Activated naive CD4-positive, alpha-beta T cell treated with anti-CD3 and anti-CD28 coated beads, Interleukin-2, amount 10 ng/mL, durations not matched to agents 7 days and 5 days (primary cell): ENCODE measurements at regions not wholly inside any gene's neighbourhood (a gene's known extent, or its start where the extent isn't known, plus 50 kb on each side); places are given as distances from the start of the nearest gene placed in this dataset.
"Not testable (repeated sequence)": the region's sequence is repeated elsewhere in the genome, so short reads cannot be mapped to it uniquely, and the experiment has no call there.

Experiments
- CTCF ChIA-PET: fragments of 350-600 bp; sonication (Branson Sonifier 250); formaldehyde crosslinking; loops from one replicate; lab custom pipeline; 2021; ENCODE audit warnings: antibody characterized with exemption; lab: Charles Lee
- DNase-seq: peaks from one replicate; pipeline ENCODE4 v3.0.0-alpha.2; 2020
- H3K27ac Mint-ChIP-seq: one replicate; pipeline ENCODE4 v1.8.0; 2021; ENCODE audit warnings: mild to moderate bottlenecking, moderate library complexity, mixed read lengths
- H3K27me3 Mint-ChIP-seq: one replicate; pipeline ENCODE4 v1.8.0; 2021; ENCODE audit warnings: mild to moderate bottlenecking, mixed read lengths
- H3K36me3 Mint-ChIP-seq: one replicate; pipeline ENCODE4 v1.8.0; 2021; ENCODE audit warnings: mixed read lengths
- H3K4me1 Mint-ChIP-seq: one replicate; pipeline ENCODE4 v1.8.0; 2021; ENCODE audit warnings: mixed read lengths
- H3K4me3 Mint-ChIP-seq: one replicate; pipeline ENCODE4 v1.8.0; 2021; ENCODE audit warnings: mild to moderate bottlenecking, moderate library complexity, mixed read lengths
- H3K9me3 Mint-ChIP-seq: one replicate; pipeline ENCODE4 v1.8.0; 2021; ENCODE audit warnings: mixed read lengths

DNA sequence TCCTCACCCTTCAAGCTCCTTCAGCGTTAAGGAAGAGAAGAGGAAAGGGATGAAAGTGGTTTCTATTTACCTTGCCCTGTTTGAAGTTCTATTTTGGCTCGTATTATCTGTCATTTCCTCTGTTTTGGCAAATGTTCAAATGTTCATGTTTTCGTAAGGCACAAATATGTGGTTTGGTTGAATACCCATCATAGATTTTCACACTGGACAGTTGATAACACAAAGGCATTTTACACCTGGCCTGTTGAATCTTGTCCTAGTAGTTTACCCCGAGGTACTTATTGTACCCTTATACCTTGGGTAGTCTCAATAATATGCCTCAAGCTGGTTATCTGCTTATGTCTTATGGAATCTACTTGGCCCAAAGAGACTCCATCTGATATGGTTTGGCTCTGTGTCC is 706.9 kb downstream of the METTL15 start:
- H3K36me3 Mint-ChIP-seq, result no peaks in the 10 kb centered on the region
- H3K27me3 Mint-ChIP-seq, result no peaks in the 10 kb centered on the region
- no peak overlapping the region for H3K4me3 Mint-ChIP-seq
- no peaks in the 10 kb centered on the region for H3K4me1 Mint-ChIP-seq
- no peak for DNase-seq
- CTCF ChIA-PET, result no interaction called here
- H3K27ac Mint-ChIP-seq, result no peak overlapping the region
- H3K9me3 Mint-ChIP-seq, result peaks cover 9% of the 10 kb centered on the region

- no peak overlapping the region for H3K4me3 Mint-ChIP-seq
- H3K9me3 Mint-ChIP-seq, result peaks cover 7% of the 10 kb centered on the region
- no peaks in the 10 kb centered on the region for H3K27me3 Mint-ChIP-seq
- H3K36me3 Mint-ChIP-seq, result no peaks in the 10 kb centered on the region
- no peaks in the 10 kb centered on the region for H3K4me1 Mint-ChIP-seq
- H3K27ac Mint-ChIP-seq, result no peak overlapping the region
- DNase-seq, result no peak
- CTCF ChIA-PET, result no interaction called here
Observed at GRCh38 chr11:28808771-28809170, 700.6 kb downstream of the METTL15 start.

DNA sequence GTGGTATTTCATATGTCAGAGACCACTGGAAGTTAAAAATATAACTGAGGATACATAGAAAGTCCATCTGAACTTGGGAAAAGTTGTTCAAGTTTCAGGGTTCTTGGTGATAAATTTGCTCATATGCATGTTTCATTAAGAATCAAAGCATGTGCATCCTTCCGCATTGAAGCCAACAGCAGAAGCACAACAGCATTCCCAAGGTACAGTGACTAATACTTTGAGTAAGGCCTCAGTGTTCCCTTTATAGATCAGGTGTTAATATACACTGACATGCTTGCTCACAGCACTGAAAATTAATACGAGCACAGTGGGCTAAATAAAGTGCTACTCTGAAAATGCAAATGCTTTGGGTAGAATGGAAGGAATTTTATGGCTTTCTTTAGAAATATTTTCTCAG is 691.1 kb downstream of the METTL15 start:
- H3K27me3 Mint-ChIP-seq, result no peaks in the 10 kb centered on the region
- no peaks in the 10 kb centered on the region for H3K4me1 Mint-ChIP-seq
- no peak for DNase-seq
- H3K36me3 Mint-ChIP-seq, result no peaks in the 10 kb centered on the region
- H3K9me3 Mint-ChIP-seq, result peaks cover 13% of the 10 kb centered on the region
- H3K27ac Mint-ChIP-seq, result no peak overlapping the region
- H3K4me3 Mint-ChIP-seq, result no peak overlapping the region
- CTCF ChIA-PET, result no interaction called here

DNA sequence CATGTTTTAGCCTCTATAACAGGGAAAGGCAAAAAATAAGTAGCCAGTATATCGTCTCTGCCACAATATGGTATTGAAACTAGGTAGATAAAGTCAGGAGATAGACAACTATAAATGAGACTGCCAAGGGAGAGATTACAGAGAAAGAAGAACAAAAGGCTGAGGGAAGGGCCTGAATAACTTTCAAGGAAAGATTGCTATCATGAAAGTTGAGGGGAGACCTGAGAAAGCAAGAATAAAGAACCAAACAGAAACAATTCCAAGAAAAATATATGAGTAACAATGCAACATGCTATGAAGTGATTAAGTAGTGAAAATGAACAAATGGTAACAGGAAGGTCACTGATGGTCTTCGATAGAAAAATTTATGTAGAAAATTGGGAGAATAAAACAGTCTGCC is 690.1 kb downstream of the METTL15 start:
- peaks cover 13% of the 10 kb centered on the region for H3K9me3 Mint-ChIP-seq
- CTCF ChIA-PET, result no interaction called here
- no peaks in the 10 kb centered on the region for H3K27me3 Mint-ChIP-seq
- H3K27ac Mint-ChIP-seq, result no peak overlapping the region
- H3K4me1 Mint-ChIP-seq, result no peaks in the 10 kb centered on the region
- no peaks in the 10 kb centered on the region for H3K36me3 Mint-ChIP-seq
- no peak overlapping the region for H3K4me3 Mint-ChIP-seq
- no peak for DNase-seq

DNA sequence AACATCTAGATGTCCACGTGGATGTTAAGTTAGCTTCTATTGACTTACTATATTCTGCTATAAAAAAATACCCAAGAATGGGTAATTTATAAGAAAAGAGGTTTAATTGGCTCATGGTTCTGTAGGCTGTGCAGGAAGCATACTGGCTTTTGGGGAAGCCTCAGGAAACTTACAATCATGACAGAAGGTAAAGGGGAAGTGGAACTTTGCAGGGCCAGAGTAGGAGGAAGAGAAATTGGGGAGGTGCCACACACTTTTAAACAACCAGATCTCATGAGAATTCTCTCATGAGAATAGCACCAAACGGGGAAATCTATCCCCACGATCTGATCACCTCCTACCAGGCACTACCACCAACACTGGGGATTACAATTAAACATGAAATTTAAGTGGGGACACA is 689.3 kb downstream of the METTL15 start:
- DNase-seq, result no peak
- Mint-ChIP-seq H3K27me3 (no peaks in the 10 kb centered on the region), H3K4me3 (no peak overlapping the region), H3K9me3 (peaks cover 10% of the 10 kb centered on the region), H3K36me3 (no peaks in the 10 kb centered on the region), H3K4me1 (no peaks in the 10 kb centered on the region), H3K27ac (no peak overlapping the region)
- CTCF ChIA-PET, result no interaction called here

DNA sequence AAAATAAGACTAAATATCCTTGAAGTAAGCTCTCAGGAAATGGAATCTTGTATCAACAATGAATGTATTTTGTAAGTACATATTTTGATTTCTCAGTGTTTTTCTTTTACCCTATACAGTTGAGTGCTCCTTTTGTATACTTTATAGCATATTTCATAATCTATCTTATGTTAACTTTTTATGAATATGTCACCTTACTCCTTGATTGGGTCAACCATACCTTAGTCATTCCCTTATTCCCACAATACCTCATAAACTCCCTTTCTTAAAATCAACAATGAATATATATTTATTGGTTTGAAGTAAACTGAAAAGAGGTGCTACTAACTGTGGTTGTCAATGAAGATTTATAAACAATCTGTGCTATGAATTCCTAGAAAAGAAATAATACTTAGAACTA is 686.2 kb downstream of the METTL15 start:
- Mint-ChIP-seq H3K4me1 (no peaks in the 10 kb centered on the region), H3K27me3 (no peaks in the 10 kb centered on the region), H3K9me3 (peaks cover 26% of the 10 kb centered on the region), H3K27ac (no peak overlapping the region), H3K36me3 (no peaks in the 10 kb centered on the region), H3K4me3 (no peak overlapping the region)
- no peak for DNase-seq
- CTCF ChIA-PET, result no interaction called here

DNA sequence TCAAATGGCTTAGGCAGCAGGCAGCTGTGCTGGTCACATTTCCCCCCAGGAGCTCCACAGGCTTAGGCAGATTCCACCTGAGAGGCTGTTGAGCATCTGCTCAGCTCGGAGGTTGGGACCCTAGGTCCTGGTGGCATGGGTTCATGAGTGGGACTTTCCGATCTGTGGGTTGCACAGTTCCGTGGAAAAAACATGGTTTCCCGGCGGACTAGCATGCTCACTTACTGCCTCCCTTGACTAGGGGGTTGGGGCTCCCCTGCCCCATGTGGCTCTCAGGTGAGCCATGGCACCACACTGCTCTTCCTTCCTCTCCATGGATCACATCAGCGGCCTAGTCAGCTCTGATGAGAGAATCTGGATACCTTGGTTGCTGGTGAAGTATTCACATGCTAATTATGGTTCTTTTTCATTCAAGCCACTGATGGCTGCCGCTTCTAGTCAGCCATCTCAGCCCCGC is 685.1 kb downstream of the METTL15 start:
- CTCF ChIA-PET, result no interaction called here
- Mint-ChIP-seq H3K27ac (no peak overlapping the region), H3K27me3 (no peaks in the 10 kb centered on the region), H3K4me1 (no peaks in the 10 kb centered on the region), H3K36me3 (no peaks in the 10 kb centered on the region), H3K9me3 (peaks cover 30% of the 10 kb centered on the region), H3K4me3 (no peak overlapping the region)
- no peak for DNase-seq

DNA sequence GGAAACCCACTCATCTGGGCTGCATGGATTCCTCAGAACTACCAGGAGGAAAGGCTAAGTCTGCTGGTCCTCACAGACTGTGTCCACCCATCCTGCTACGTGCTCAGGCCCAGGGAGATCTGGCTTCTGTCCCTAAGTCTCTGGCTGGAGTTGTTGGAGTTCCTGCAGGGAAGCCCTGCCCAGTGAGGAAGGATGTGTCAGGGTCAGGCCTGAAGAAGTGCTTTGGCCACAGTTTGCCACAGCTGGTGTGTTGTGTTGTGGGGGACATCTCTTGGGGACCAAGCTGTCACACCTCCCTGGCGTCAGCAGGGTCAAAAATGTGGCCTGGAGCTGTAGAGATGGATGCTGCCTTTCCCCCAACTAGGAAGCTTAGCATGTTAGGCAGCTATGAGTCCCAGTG is 684.7 kb downstream of the METTL15 start:
- Mint-ChIP-seq H3K4me1 (no peaks in the 10 kb centered on the region), H3K27me3 (no peaks in the 10 kb centered on the region), H3K27ac (no peak overlapping the region), H3K9me3 (peaks cover 28% of the 10 kb centered on the region), H3K4me3 (no peak overlapping the region), H3K36me3 (no peaks in the 10 kb centered on the region)
- DNase-seq, result no peak
- CTCF ChIA-PET, result no interaction called here

GRCh38 chr11:28787897-28788296 is 679.7 kb downstream of the METTL15 start:
- peaks cover 26% of the 10 kb centered on the region for H3K9me3 Mint-ChIP-seq
- H3K4me1 Mint-ChIP-seq, CTCF ChIA-PET, DNase-seq, H3K36me3 Mint-ChIP-seq, H3K27ac Mint-ChIP-seq, H3K27me3 Mint-ChIP-seq, H3K4me3 Mint-ChIP-seq: not testable (repeated sequence)

GRCh38 chr11:28777126-28777525 is 668.9 kb downstream of the METTL15 start:
- Mint-ChIP-seq H3K36me3 (no peaks in the 10 kb centered on the region), H3K27ac (no peak overlapping the region), H3K4me3 (no peak overlapping the region), H3K9me3 (peaks cover 7% of the 10 kb centered on the region), H3K4me1 (no peaks in the 10 kb centered on the region), H3K27me3 (no peaks in the 10 kb centered on the region)
- DNase-seq, result no peak
- CTCF ChIA-PET, result no interaction called here

GRCh38 chr11:28773606-28774005 is 665.4 kb downstream of the METTL15 start:
- Mint-ChIP-seq H3K27ac (no peak overlapping the region), H3K27me3 (no peaks in the 10 kb centered on the region), H3K4me1 (no peaks in the 10 kb centered on the region), H3K9me3 (peaks cover 7% of the 10 kb centered on the region), H3K36me3 (no peaks in the 10 kb centered on the region), H3K4me3 (no peak overlapping the region)
- DNase-seq, result no peak
- CTCF ChIA-PET, result no interaction called here

DNA sequence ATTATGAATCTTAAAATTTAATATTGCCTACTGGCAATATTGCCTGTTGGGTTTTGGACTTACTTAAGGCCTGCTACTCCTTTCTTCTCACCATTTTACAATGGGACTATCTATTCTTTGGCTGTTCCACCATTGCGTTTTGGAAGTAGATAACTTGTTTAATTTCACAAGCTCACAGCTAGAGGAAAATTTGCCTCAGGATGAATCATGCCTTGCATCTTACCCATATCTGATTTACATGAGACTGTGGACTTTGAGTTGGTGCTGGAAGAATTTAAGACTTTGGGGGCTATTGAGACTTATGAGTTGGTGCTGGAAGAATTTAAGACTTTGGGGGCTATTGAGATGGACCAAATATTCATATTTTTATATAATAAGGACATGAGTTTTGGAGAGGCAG is 662.6 kb downstream of the METTL15 start:
- DNase-seq, result no peak
- Mint-ChIP-seq H3K9me3 (peaks cover 13% of the 10 kb centered on the region), H3K36me3 (no peaks in the 10 kb centered on the region), H3K27me3 (no peaks in the 10 kb centered on the region), H3K4me1 (no peaks in the 10 kb centered on the region), H3K4me3 (no peak overlapping the region), H3K27ac (no peak overlapping the region)
- CTCF ChIA-PET, result no interaction called here

GRCh38 chr11:28767574-28767973 is 659.4 kb downstream of the METTL15 start:
- CTCF ChIA-PET, result no interaction called here
- no peak overlapping the region for H3K27ac Mint-ChIP-seq
- no peaks in the 10 kb centered on the region for H3K27me3 Mint-ChIP-seq
- no peak overlapping the region for H3K4me3 Mint-ChIP-seq
- H3K9me3 Mint-ChIP-seq, result peaks cover 9% of the 10 kb centered on the region
- H3K36me3 Mint-ChIP-seq, result no peaks in the 10 kb centered on the region
- no peaks in the 10 kb centered on the region for H3K4me1 Mint-ChIP-seq
- DNase-seq, result no peak

DNA sequence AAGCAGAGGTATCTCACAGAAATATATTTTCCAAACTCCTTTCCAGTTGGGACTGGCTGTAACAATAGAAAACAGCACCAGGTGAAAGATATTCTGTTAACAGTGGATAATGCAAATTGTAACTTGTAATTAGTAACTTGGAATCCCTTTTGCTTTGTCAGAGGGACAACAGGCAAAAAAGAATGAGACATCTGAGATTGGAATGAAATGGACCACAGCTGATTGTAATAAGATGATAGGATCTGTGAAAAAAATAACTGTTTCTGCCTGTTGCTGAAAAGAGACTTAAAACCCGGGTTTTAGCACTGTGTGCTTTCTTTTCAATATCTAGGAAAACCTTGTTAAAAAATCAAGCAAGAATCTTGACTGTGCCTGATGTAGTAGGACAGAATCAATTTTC is 655.7 kb downstream of the METTL15 start:
- no peak for DNase-seq
- CTCF ChIA-PET, result no interaction called here
- Mint-ChIP-seq H3K4me1 (no peaks in the 10 kb centered on the region), H3K9me3 (peaks cover 6% of the 10 kb centered on the region), H3K27ac (no peak overlapping the region), H3K36me3 (no peaks in the 10 kb centered on the region), H3K27me3 (no peaks in the 10 kb centered on the region), H3K4me3 (no peak overlapping the region)

DNA sequence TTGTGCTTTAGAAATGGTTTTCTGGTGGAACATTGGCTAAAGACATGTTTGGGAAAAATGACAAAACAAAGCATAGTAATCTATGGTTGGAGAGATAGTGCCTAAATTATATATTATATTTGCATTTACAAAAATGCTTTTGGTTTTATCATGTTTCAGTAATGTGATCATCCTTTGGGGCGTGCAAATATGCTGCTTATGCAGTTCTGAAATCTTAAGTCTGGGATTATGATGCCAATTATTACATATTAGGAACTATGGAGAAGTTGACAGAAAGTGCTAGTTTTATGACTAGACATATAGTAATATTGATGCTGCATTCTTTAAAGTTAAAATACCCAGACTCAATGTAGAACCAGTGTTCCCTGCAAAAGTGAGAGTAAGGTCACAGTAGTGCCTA is 655.0 kb downstream of the METTL15 start:
- Mint-ChIP-seq H3K36me3 (no peaks in the 10 kb centered on the region), H3K27ac (no peak overlapping the region), H3K9me3 (peaks cover 5% of the 10 kb centered on the region), H3K4me3 (no peak overlapping the region), H3K27me3 (no peaks in the 10 kb centered on the region), H3K4me1 (no peaks in the 10 kb centered on the region)
- no peak for DNase-seq
- CTCF ChIA-PET, result no interaction called here
